GM19452 (cell line): ENCODE measurements at regions not wholly inside any gene's neighbourhood (a gene's known extent, or its start where the extent isn't known, plus 50 kb on each side); places are given as distances from the start of the nearest gene placed in this dataset.

Source experiments
- ATAC-seq: cut with Tn5 transposase; IDR thresholded peaks from one replicate; pipeline ENCODE4 v1.9.1; 2021; ENCODE audit not compliant: unreplicated experiment

DNA sequence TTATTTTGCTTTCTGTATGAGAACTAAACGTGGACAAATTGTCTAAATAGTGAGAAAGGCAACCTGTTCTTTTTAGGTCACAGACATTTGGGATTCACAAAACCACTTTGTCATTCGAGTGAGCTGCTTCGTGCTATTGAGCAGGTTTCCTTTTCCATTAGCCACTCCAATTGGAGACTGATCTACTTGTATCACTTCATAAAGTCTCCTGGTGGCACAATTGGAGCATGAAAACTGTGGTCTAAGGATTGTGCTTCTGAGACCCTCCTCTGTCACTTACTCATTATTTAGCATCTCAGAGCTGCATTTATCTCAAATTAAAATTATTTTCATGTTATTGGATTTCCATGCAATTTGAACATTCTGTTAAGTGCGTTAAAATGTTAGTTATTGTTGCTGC, 397.7 kb downstream of the TDRD3 start:
- ATAC-seq = no peak

- no peak for ATAC-seq
These were observed 393.6 kb downstream of the TDRD3 start for GRCh38 chr13:60790620-60791019.

- ATAC-seq = no peak
These were observed 391.3 kb downstream of the TDRD3 start for GRCh38 chr13:60788156-60788829.

DNA sequence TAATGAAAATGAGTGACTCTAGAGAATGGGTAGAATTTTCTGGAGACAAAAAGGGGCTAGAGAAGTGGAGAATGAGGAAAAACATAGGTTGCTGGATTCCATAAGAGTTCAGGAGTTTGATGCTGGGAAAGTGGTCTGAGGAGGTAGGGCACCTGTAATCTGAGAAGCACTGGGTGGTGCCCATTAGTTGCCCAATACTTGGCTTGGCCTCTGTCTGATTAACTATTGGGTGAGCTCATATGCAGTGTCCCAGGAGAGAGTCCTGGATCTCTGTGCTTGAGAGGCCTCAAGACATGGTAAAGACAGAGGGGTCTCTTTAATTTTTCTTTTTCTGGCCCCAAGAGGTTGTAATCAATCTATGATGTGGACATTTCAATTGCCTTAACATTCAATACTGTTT, 390.1 kb downstream of the TDRD3 start:
- no peak for ATAC-seq

DNA sequence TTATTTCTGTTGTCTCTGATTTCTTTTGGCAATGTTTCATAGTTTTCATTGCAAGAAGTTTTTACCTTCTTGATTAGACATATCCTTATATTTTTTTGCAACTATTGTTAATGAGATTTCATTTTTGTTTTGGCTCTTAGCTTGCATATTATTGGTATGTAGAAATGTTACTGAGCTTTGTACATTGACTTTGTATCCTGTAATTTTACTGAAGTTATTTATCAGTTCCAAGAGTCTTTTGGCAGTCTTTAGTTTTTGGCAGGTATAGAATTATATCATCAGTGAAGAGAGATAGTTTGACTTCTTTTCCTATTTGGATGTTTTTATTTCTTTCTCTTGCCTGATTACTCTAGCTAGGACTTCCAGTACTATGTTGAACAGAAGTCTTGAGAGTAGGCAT, 375.7 kb downstream of the TDRD3 start:
- no peak for ATAC-seq

- ATAC-seq = no peak
These were observed 368.8 kb downstream of the TDRD3 start for GRCh38 chr13:60765700-60766411.

DNA sequence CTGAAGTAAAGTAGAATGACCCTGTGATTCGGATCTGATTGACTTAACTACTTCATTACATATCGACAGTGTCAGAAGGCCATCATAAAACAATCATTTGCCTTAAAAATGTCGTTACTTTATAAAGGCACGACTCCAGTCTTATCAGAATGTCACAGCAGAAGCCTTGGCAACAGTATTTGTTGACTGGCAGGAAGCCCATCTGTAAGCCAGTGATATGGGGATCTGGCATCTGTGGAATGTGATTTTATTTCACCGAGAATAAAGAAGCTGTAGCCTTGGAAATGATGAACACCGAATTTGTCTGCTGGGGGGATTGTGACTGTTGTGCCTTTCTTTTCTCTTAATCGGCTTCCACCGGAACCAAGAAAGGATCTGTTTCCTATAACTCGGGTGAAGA, 362.5 kb downstream of the TDRD3 start:
- ATAC-seq = no peak

GRCh38 chr13:60758637-60759036, 361.6 kb downstream of the TDRD3 start:
- ATAC-seq = no peak

DNA sequence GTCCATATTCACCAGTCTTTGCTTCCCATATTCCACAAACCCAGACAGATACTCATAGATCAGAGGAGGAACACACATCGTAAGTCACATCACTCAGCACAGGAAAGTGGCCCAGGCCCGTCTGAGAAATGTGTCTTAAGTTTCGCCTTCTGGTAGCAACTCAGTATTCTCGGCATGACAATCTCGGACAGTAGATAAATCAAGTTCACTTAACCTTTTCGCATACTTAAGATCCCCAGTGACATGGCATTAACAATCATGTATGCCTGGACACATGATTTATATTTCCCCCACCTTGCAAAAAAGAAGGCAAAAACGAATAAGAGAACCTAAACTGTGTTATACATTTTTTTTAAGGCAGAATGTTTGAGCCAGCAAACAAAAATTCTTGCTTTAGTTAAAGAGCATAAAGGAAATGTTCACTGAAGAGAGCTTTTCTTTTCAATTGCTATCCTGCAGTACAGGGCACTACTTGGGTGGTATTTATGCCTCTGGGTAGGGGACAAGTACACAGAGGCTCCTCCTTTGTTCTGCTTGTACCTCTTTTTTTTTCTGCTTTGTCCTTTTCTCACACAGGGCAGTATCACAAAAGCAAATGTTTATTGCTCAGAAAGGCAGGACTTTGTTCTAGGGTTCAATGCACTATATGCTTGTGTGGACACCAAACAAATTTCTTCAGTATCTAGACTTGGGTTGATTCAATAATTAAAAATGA, 360.6 kb downstream of the TDRD3 start:
- no peak for ATAC-seq

GRCh38 chr13:60756306-60756705, 359.3 kb downstream of the TDRD3 start:
- no peak for ATAC-seq

GRCh38 chr13:60755380-60756163, 358.6 kb downstream of the TDRD3 start:
- no peak for ATAC-seq

DNA sequence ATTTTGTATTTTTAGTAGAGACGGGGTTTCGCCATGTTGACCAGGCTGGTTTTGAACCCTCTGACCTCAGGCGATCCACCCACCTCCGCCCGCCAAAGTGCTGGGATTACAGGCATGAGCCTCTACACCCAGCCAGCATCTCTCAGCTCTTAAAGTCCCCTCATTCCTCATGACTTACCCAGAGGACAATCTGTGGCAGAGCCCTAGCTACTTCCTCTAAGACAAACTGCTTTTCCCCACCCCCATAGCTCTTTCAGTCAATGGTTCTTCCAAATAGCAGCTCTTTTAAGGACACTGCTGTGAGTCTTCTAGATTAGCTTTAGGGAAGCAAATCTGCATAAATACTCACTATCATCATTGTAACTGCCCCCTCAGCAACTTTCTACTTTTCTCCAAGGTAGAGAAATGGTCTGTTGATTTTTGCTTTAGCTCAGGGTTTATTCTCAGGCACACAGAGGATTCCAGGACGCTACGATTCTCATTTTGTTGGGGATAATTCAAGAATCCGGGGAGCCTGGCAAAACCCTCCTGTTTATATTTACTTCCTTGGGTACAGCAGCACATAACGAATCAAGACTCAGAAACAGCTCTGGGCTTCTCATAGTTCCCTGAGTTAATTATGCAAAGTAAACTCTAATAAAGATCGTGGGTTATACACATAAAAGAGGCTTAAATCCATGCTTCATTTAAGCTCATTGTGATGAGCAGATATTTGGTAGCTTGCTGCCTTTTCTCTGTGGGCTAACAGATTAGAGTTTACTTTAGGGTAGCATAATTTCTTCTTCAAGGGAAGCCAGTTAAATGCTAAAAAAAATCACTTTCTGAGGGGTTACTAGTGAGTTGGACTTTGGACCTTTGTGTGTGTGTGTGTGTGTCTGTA, 357.4 kb downstream of the TDRD3 start:
- ATAC-seq = no peak

DNA sequence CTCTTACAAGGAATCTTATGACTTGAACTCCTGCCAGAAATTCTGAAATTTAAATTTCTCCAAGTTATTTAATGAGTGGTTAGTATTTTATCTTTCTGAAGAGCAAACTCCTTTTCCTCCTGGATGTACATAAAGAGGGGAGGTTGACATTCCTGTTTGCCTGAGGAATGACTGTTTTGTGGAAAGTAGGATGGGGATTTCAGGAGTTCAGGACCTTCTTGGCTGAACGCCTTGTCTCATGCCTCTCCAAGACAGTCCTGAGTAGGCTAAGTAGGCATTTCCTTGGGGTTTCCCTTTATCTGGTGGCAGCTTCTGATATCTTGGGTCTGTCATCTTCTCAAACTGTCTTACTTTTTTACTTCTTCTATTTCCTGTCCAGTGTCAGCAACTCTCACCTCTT, 356.6 kb downstream of the TDRD3 start:
- no peak for ATAC-seq

- no peak for ATAC-seq
These were observed 348.3 kb downstream of the TDRD3 start for GRCh38 chr13:60745343-60745742.

- no peak for ATAC-seq
These were observed 336.9 kb downstream of the TDRD3 start for GRCh38 chr13:60733933-60734332.

DNA sequence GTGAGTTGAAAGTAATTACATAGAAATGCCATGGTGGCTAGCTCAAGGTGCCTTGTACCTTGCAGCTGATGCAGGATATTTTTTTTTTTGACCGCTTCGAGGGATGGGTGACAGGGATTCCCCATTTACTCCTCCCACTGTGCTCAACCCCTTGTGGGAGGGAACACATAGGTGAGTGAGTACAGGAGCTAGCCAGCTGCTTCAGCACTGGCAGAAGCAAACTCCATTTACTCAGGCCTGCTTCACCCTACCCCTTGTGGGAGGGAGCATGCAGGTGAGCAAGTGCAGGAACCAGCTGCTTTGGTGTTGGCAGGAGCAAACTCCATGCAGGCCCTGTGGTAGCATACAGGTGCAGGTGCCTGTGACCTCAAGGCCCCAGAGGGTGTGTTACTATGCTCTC, 330.1 kb downstream of the TDRD3 start:
- no peak for ATAC-seq

DNA sequence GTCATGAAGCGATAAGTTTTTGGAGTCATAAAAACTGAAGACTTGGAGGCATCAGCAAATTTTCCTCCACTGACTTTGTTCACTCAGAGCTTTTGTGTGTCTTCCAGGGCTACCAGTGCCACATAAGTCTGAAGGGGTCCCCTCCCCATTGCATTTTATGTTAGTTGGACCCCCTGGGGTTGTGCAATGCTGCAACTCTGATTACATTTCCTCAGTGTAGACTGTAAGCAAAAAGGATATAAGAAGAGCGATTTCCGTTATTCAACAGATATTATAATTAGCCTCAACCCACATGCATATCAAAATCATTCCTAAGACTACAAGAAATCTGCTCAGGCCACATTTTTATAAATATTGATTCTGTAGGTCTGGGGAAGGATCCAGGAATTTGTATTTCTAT, 324.0 kb downstream of the TDRD3 start:
- no peak for ATAC-seq

DNA sequence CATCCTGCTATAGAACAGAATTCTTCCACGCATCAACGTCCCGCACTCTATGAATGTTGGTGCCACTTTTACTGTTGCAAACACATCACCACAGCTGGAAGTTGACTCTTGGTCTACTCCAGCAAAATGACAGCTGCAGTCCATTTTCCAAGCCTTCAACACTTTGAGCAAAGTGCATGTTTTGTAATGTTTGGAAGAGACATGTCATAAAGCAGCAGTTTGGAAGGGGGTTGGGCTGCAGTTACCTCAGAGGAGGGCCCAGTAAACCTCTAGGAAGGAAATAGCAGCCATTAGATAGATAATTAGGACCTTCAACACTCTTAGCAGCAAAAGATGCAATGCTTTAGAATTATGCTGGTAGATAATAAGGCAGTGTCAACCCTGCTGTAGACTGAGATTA, 323.6 kb downstream of the TDRD3 start:
- no peak for ATAC-seq

GRCh38 chr13:60716313-60716712, 319.3 kb downstream of the TDRD3 start:
- ATAC-seq = no peak

GRCh38 chr13:60707878-60708277, 310.9 kb downstream of the TDRD3 start:
- ATAC-seq = no peak
